KMS-11 (cell line): ENCODE measurements at regions not wholly inside any gene's neighbourhood (a gene's known extent, or its start where the extent isn't known, plus 50 kb on each side); places are given as distances from the start of the nearest gene placed in this dataset.

Experiments
- H2AFZ ChIP-seq: fragments of 200-600 bp; sonication (generic); 2 replicates; pipeline ENCODE4 v1.6.1; 2016; ENCODE audit warnings: antibody characterized with exemption, mixed run types, low read depth
- H3K27ac ChIP-seq: fragments of 200-600 bp; sonication (generic); 2 replicates; pipeline ENCODE4 v1.6.1; 2016; ENCODE audit warnings: mild to moderate bottlenecking, mixed run types
- H3K27me3 ChIP-seq: fragments of 200-600 bp; sonication (generic); 2 replicates; pipeline ENCODE4 v1.6.1; 2017; ENCODE audit warnings: mild to moderate bottlenecking, low read depth, mixed run types, moderate library complexity; ENCODE audit not compliant: insufficient read depth
- H3K36me3 ChIP-seq: fragments of 200-600 bp; sonication (generic); 2 replicates; pipeline ENCODE4 v1.6.1; 2017; ENCODE audit warnings: mild to moderate bottlenecking, mixed run types; ENCODE audit not compliant: insufficient read depth
- H3K4me1 ChIP-seq: fragments of 200-600 bp; sonication (generic); 2 replicates; pipeline ENCODE4 v1.6.1; 2016; ENCODE audit warnings: mild to moderate bottlenecking, low read depth, mixed run types; ENCODE audit not compliant: poor library complexity, severe bottlenecking
- H3K4me2 ChIP-seq: fragments of 200-600 bp; sonication (generic); 2 replicates; pipeline ENCODE4 v1.7.0; 2016; ENCODE audit warnings: mild to moderate bottlenecking, mixed run types
- H3K4me3 ChIP-seq: fragments of 200-600 bp; sonication (generic); IDR thresholded peaks from 2 replicates; pipeline ENCODE4 v1.6.1; 2017; ENCODE audit warnings: low read depth, low read length, mixed read lengths; ENCODE audit not compliant: insufficient read depth
- H3K79me2 ChIP-seq: fragments of 200-600 bp; sonication (generic); 2 replicates; pipeline ENCODE4 v1.6.1; 2016; ENCODE audit warnings: low read depth, mixed run types; ENCODE audit not compliant: insufficient read depth
- H3K9ac ChIP-seq: fragments of 200-600 bp; sonication (generic); 2 replicates; pipeline ENCODE4 v1.6.1; 2016; ENCODE audit warnings: mild to moderate bottlenecking, mixed run types
- H4K20me1 ChIP-seq: fragments of 200-600 bp; sonication (generic); 2 replicates; pipeline ENCODE4 v1.6.1; 2016; ENCODE audit warnings: mild to moderate bottlenecking, mixed run types; ENCODE audit not compliant: insufficient read depth
- TF ChIP-seq, protein P1 (sequence below): fragments of 200-600 bp; sonication (generic); conservative IDR thresholded peaks from 2 replicates; pipeline ENCODE4 v1.6.1; 2017; ENCODE audit warnings: low read depth, mild to moderate bottlenecking, antibody characterized with exemption, low read length, moderate library complexity, mixed read lengths

DNA sequence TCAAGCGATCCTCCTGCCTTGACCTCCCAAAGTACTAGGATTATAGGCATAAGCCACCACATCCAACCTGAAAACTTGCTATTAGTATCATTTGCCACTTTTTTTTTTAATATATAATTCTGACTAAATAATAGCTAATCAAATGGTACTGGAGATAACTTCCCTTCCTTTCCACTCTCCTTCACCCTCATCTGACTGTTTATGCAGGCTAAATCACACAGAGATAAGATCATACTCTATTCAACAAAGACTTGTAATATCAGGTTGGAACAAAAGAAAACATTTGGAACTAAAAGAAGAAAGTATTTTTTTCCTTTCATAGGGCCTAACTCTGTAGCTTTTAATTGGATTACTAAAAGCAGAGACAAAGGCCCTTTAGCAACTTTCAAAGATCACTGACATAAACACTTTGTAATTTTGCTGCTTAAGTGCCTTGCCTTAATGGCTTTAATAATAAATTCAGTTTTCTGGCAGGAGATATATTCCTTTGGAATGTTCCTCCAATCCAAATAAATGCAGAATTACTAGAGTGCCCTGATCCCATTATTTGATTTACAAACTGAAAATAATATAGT is 198.7 kb upstream of the ASCC3 start:
- no peak overlapping the region for H3K27ac ChIP-seq
- H3K27me3 ChIP-seq, result no peaks in the 10 kb centered on the region
- H3K79me2 ChIP-seq, result no peaks in the 10 kb centered on the region
- no peak overlapping the region for H3K4me2 ChIP-seq
- no peaks in the 10 kb centered on the region for H3K4me1 ChIP-seq
- no peak overlapping the region for H3K9ac ChIP-seq
- no peak overlapping the region for H2AFZ ChIP-seq
- H3K36me3 ChIP-seq, result no peaks in the 10 kb centered on the region
- no peak overlapping the region for H3K4me3 ChIP-seq
- H4K20me1 ChIP-seq, result no peaks in the 10 kb centered on the region
- TF ChIP-seq, protein P1, sequence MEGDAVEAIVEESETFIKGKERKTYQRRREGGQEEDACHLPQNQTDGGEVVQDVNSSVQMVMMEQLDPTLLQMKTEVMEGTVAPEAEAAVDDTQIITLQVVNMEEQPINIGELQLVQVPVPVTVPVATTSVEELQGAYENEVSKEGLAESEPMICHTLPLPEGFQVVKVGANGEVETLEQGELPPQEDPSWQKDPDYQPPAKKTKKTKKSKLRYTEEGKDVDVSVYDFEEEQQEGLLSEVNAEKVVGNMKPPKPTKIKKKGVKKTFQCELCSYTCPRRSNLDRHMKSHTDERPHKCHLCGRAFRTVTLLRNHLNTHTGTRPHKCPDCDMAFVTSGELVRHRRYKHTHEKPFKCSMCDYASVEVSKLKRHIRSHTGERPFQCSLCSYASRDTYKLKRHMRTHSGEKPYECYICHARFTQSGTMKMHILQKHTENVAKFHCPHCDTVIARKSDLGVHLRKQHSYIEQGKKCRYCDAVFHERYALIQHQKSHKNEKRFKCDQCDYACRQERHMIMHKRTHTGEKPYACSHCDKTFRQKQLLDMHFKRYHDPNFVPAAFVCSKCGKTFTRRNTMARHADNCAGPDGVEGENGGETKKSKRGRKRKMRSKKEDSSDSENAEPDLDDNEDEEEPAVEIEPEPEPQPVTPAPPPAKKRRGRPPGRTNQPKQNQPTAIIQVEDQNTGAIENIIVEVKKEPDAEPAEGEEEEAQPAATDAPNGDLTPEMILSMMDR, result no peak

DNA sequence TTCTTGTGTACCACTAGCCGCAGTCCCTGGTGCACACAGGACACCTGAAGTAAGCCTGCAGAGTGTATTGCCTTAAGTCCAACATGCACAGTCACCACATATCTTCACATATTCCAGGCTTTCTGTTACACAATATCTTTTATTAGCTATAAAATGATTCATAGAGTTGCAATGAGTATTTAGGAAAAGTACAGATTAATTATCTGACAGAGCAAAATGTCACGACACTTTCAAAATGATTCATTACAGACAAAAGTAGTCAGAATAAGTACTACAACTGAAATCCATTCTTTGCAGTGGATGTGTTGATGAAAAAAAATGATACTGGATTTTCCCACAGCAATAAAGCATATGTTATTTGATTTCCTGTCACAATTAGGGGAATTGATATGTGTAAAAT is 199.5 kb upstream of the ASCC3 start:
- H3K4me3 ChIP-seq, result no peak overlapping the region
- no peak overlapping the region for H3K4me2 ChIP-seq
- H2AFZ ChIP-seq, result no peak overlapping the region
- H3K36me3 ChIP-seq, result no peaks in the 10 kb centered on the region
- H3K27me3 ChIP-seq, result no peaks in the 10 kb centered on the region
- no peaks in the 10 kb centered on the region for H4K20me1 ChIP-seq
- no peak overlapping the region for H3K9ac ChIP-seq
- H3K4me1 ChIP-seq, result no peaks in the 10 kb centered on the region
- H3K79me2 ChIP-seq, result no peaks in the 10 kb centered on the region
- TF ChIP-seq, protein P1, result no peak
- no peak overlapping the region for H3K27ac ChIP-seq

DNA sequence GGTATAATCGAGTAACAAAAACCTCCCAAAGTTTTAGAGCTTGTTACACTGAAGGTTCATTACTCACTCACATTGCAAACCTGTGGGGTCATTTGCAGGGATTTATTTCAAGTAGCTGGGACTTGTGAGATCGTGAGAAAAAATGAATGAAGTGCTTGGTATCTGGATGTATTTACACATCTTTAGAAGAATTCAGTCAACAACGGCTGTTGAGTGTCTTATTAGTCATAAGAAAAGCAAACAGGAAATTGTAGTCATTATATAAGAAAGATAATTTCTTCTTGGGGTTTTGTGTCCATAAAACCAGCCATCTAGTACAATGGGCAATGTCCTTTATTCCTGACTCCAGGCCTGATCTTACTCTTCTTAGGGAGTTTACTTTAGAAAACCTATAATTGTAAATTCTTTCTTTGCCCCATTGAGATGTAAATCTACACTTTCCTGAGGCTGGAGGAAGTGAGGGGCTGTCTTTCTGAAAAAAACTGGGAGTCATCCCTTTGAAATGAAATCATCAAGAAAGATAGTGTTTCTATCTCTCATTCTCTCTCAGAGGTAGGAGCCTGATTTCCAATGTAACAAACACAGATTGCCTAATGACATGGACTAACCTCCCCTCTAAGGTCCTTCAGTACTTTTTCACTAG is 202.5 kb upstream of the ASCC3 start:
- no peaks in the 10 kb centered on the region for H3K27me3 ChIP-seq
- H3K4me2 ChIP-seq, result no peak overlapping the region
- no peaks in the 10 kb centered on the region for H3K79me2 ChIP-seq
- no peaks in the 10 kb centered on the region for H4K20me1 ChIP-seq
- H3K36me3 ChIP-seq, result no peaks in the 10 kb centered on the region
- H3K27ac ChIP-seq, result no peak overlapping the region
- no peak overlapping the region for H2AFZ ChIP-seq
- H3K4me1 ChIP-seq, result no peaks in the 10 kb centered on the region
- TF ChIP-seq, protein P1, result no peak
- no peak overlapping the region for H3K9ac ChIP-seq
- no peak overlapping the region for H3K4me3 ChIP-seq

DNA sequence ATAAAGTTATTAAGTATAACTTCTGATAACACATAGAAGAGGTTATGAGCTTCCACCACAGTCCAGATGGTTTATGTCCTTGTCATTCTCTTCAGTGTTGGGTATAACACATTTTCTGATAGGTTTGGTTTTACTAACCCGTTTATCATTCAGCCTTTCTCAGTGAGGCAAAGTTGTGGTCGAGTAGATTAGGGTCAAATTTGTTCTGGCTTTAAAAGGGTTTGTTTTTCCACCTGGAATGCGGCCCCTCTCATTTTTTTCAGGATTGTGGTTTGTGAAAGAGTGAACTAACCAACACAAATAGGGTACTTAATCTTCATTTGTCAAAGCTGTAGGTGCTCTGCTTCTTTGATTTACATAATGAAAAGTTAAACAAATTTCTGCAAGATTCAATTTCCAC is 204.2 kb upstream of the ASCC3 start:
- TF ChIP-seq, protein P1, result no peak
- H2AFZ ChIP-seq, result no peak overlapping the region
- no peak overlapping the region for H3K4me2 ChIP-seq
- H3K27ac ChIP-seq, result no peak overlapping the region
- no peak overlapping the region for H3K4me3 ChIP-seq
- no peaks in the 10 kb centered on the region for H3K79me2 ChIP-seq
- H3K27me3 ChIP-seq, result no peaks in the 10 kb centered on the region
- H3K36me3 ChIP-seq, result no peaks in the 10 kb centered on the region
- no peak overlapping the region for H3K9ac ChIP-seq
- H3K4me1 ChIP-seq, result no peaks in the 10 kb centered on the region
- H4K20me1 ChIP-seq, result no peaks in the 10 kb centered on the region
